ENCODE measurements at regions not wholly inside any gene's neighbourhood (a gene's known extent, or its start where the extent isn't known, plus 50 kb on each side); places are given as distances from the start of the nearest gene placed in this dataset.

DNA sequence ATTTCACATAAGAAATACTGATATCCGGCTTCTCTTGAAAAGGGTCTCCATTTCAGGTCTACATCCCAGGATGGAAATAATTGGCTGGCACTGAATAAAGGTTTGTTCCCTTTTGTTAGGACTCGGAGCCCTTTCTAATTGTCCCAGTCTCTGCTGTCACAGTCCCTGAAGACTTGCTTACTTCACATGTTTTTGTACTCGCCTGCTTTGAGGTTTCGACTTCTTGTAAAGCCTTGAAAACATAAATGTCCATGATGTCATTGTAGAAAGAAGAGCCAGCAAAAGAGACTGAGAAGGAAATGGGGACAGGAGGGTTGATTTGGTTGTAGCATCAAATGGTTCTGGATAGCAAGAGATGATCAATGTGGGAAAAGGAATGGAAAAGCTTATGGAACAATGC lies 963.4 kb upstream of the SEMA6D start:
- Histone ChIP-seq H3K79me1 (ENCODE audit: low read depth in 1 of 2, low read length in 2 of 2) (no peaks in the 10 kb centered on the region), H4K20me1 (ENCODE audit: insufficient read depth, low read length) (no peaks in the 10 kb centered on the region), H3K4me1 (ENCODE audit: control insufficient read depth, insufficient read depth, low read length) (no peaks in the 10 kb centered on the region), H3K18ac (ENCODE audit: low read depth, low read length) (no peak overlapping the region), H3K36me3 (ENCODE audit: control insufficient read depth, insufficient read depth, low read length) (no peaks in the 10 kb centered on the region), H3K9me3 (ENCODE audit: control insufficient read depth, insufficient read depth, low read length) (0 out of 2 replicates have a peak, but pooled peaks cover 4% of the 10 kb centered on the region), H2BK5ac (ENCODE audit: low read depth, low read length, poor library complexity, severe bottlenecking) (no peak overlapping the region), H2BK120ac (ENCODE audit: low read depth, low read length) (no peak overlapping the region), H2AFZ (replicated peaks; ENCODE audit: low read length, poor library complexity) (no peak overlapping the region), H3K56ac (ENCODE audit: extremely low read depth, insufficient read depth, low read length) (no peak overlapping the region), H2BK20ac (ENCODE audit: low read depth, low read length) (no peak overlapping the region), H4K91ac (ENCODE audit: insufficient read depth, low read depth, low read length) (no peak overlapping the region), H3K23ac (ENCODE audit: low read depth, low read length) (no peak overlapping the region), H3K27me3 (ENCODE audit: control insufficient read depth, insufficient read depth, low read length) (no peaks in the 10 kb centered on the region), H4K5ac (ENCODE audit: low read depth, low read length) (no peak overlapping the region), H3K14ac (replicated peaks; ENCODE audit: low read depth, low read length) (no peak overlapping the region), H4K8ac (ENCODE audit: low read depth in 2 of 2, low read length in 2 of 2) (no peak overlapping the region), H2AK5ac (ENCODE audit: low read depth, low read length) (no peak overlapping the region), H3K9me1 (ENCODE audit: insufficient read depth, low read length) (no peaks in the 10 kb centered on the region), H3K4me3 (ENCODE audit: insufficient read depth, low read depth, low read length) (no peak overlapping the region), H3K4me2 (ENCODE audit: low read depth, low read length) (no peak overlapping the region), H3K9ac (ENCODE audit: low read depth, low read length) (no peak overlapping the region), H2BK15ac (ENCODE audit: low read depth, low read length) (no peak overlapping the region), H3K27ac (ENCODE audit: insufficient read depth, low read length) (no peak overlapping the region), H2AK9ac (replicated peaks; ENCODE audit: low read depth, low read length, poor library complexity) (no peak overlapping the region), H3K4ac (ENCODE audit: low read depth, low read length) (no peak overlapping the region)
- dilution Hi-C loops (cut with HindIII; ENCODE audit: low sequenced_read_pairs, unreplicated experiment): no loop called here
- CTCF ChIA-PET: interaction anchor here (0.5 kb wide), 1 partner anchor 20 kb away, joined by 3 read pairs; no protein-coding TSS in a partner anchor
- in situ Hi-C loops (cut with MboI; ENCODE audit: low sequenced_read_pairs): no loop called here
- intact Hi-C loops (cut with micrococcal nuclease): no loop called here
- no peak for TF ChIP-seq NFE2L2 (IDR thresholded peaks at IDR 0.05; ENCODE audit: low read depth, low read length)
- TF ChIP-seq MXI1 (IDR thresholded peaks at IDR 0.05; ENCODE audit: borderline replicate concordance, low read depth, low read length): no peak
- no peak for TF ChIP-seq BHLHE40 (IDR thresholded peaks at IDR 0.05; ENCODE audit: low read depth, low read length)
- no peak for TF ChIP-seq CHD1 (IDR thresholded peaks at IDR 0.05; ENCODE audit: low read depth, low read length)
- no peak for TF ChIP-seq RFX5 (IDR thresholded peaks at IDR 0.05; ENCODE audit: low read depth, low read length)
- TF ChIP-seq SMC3 (IDR thresholded peaks at IDR 0.05; ENCODE audit: low read depth, low read length): no peak
- DNase-seq (no peak), ATAC-seq (ENCODE audit: low read depth) (no peak)
- POLR2A ChIA-PET (ENCODE audit: unreplicated experiment): no interaction called here
- no TSS peak for BruUV-seq (replicated peaks)
- 67% methylated on average over 1 of the region's 4 CpGs; no CpG with 5 or more reads in 1 of the 2 experiments for WGBS, 2 experiments (ENCODE audit: extremely low coverage in 2 of 2, insufficient read length in 1 of 2)

Measured in IMR-90 (cell line).